LNCaP clone FGC (cell line): ENCODE measurements at regions not wholly inside any gene's neighbourhood (a gene's known extent, or its start where the extent isn't known, plus 50 kb on each side); places are given as distances from the start of the nearest gene placed in this dataset.

Source experiments
- DNase-seq: peaks from one replicate; pipeline ENCODE4 v3.0.0-alpha.2; 2011; ENCODE audit warnings: low read depth
- H3K4me3 ChIP-seq: 2 replicates; pipeline ENCODE4 v1.5.1; 2011; ENCODE audit warnings: mild to moderate bottlenecking, low read depth, low read length, control low read depth
- CTCF ChIP-seq: IDR thresholded peaks from 2 replicates; pipeline ENCODE4 v1.5.1; 2012; ENCODE audit warnings: mild to moderate bottlenecking; ENCODE audit not compliant: control insufficient read depth, insufficient read depth; ENCODE audit errors: extremely low read depth

GRCh38 chr9:20015427-20015931 lies 226.6 kb upstream of the SLC24A2 start:
- H3K4me3 ChIP-seq: no peak overlapping the region
- DNase-seq: no peak

GRCh38 chr9:20014168-20014567 lies 225.3 kb upstream of the SLC24A2 start:
- no peak overlapping the region for H3K4me3 ChIP-seq
- TF ChIP-seq CTCF: no peak
- DNase-seq: no peak

More at GRCh38 chr9:20015427-20015931, 226.6 kb upstream of the SLC24A2 start:
- no peak for TF ChIP-seq CTCF

GRCh38 chr9:20012232-20012631 lies 223.4 kb upstream of the SLC24A2 start:
- DNase-seq: no peak
- no peak for TF ChIP-seq CTCF
- no peak overlapping the region for H3K4me3 ChIP-seq

- DNase-seq: no peak
- TF ChIP-seq CTCF: no peak
- H3K4me3 ChIP-seq: no peak overlapping the region
Measured at GRCh38 chr9:20009606-20010005, 220.8 kb upstream of the SLC24A2 start.

GRCh38 chr9:20002011-20002410 lies 213.2 kb upstream of the SLC24A2 start:
- H3K4me3 ChIP-seq: no peak overlapping the region
- TF ChIP-seq CTCF: no peak

GRCh38 chr9:20001058-20001457 lies 212.2 kb upstream of the SLC24A2 start:
- no peak for DNase-seq
- TF ChIP-seq CTCF: no peak
- no peak overlapping the region for H3K4me3 ChIP-seq

More at GRCh38 chr9:20002011-20002410, 213.2 kb upstream of the SLC24A2 start:
- DNase-seq: no peak

- DNase-seq: no peak
- no peak overlapping the region for H3K4me3 ChIP-seq
- TF ChIP-seq CTCF: no peak
Measured at GRCh38 chr9:19999491-20000057, 210.7 kb upstream of the SLC24A2 start.
